ENCODE measurements at regions not wholly inside any gene's neighbourhood (a gene's known extent, or its start where the extent isn't known, plus 50 kb on each side); places are given as distances from the start of the nearest gene placed in this dataset.

DNA sequence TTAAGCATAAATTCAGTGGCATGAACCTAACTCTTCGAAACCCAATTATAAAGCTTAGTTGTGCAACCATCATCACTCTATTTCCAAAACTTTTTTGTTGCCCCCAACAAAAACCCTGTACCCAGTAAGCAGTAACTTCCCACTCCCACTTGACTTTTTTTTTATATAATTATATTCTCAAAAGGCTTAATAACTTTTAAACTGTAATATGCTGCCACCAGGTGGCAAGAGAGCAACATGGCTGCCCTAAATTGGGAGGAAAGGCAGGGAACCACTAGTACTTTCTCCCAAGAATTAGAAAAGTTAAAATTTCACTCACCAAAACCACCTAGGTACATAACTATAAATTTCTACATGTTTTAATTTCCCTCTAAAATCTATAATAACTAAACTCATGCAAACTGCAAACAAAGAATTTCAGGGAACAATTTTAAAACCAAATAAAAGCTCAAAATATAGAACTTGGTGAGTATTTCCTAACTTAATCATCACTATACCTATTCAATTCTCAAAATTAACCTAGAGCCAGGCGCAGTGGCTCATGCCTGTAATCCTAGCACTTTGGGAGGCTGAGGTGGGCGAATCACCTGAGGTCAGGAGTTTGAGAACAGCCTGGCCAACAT lies 50.2 kb upstream of the RNF38 start:
- WGBS, 2 donors, result 93% methylated on average over 3 of the region's 3 CpGs
- Histone ChIP-seq H3K9me3 (ENCODE audit: control insufficient read depth, low read length) (no peaks in the 10 kb centered on the region), H3K4me3 (ENCODE audit: low read length in 2 of 2) (no peak overlapping the region), H3K4me1 (ENCODE audit: control insufficient read depth in 1 of 2, insufficient read depth in 2 of 2, low read length in 2 of 2) (no peaks in the 10 kb centered on the region), H3K27ac (ENCODE audit: low read depth in 1 of 2, low read length in 2 of 2) (no peak overlapping the region), H3K27me3 (ENCODE audit: control insufficient read depth in 1 of 2, insufficient read depth in 2 of 2, low read length in 1 of 2) (no peaks in the 10 kb centered on the region), H3K36me3 (ENCODE audit: control insufficient read depth in 1 of 2, insufficient read depth in 2 of 2, low read length in 1 of 2) (peaks cover 0 to 2% of the 10 kb centered on the region in 2 donors)
- intact Hi-C loops (cut with DNase I), result no loop called here
- DNase-seq (no peak), ATAC-seq (ENCODE audit: low FRiP score) (no peak)
